CD4-positive, alpha-beta T cell (primary cell): ENCODE measurements at regions not wholly inside any gene's neighbourhood (a gene's known extent, or its start where the extent isn't known, plus 50 kb on each side); places are given as distances from the start of the nearest gene placed in this dataset.

ENCODE experiments used
- ATAC-seq: fragments of 200-7000 bp; cut with Tn5 transposase; one replicate; pipeline ENCODE4 v1.10.0; 2022; ENCODE audit warnings: mild to moderate bottlenecking; ENCODE audit not compliant: poor library complexity
- CTCF ChIA-PET: fragments of 350-600 bp; sonication (Branson Sonifier 250); formaldehyde crosslinking; loops from one replicate; lab custom pipeline; 2021; ENCODE audit warnings: antibody characterized with exemption, inconsistent platforms; lab: Charles Lee
- POLR2A ChIA-PET: fragments of 350-600 bp; sonication (Branson Sonifier 250); formaldehyde crosslinking; loops from one replicate; lab custom pipeline; 2021; ENCODE audit warnings: antibody characterized with exemption, inconsistent platforms; lab: Charles Lee
- DNase-seq, 14 experiments: peaks; one replicate each; pipeline ENCODE4 v3.0.0-alpha.2; 2013 to 2020; ENCODE audit warnings: mixed read lengths in 2 of 14
- H3K27ac ChIP-seq, 2 donors: one replicate each; pipeline versions ENCODE4 v1.5.1 to v1.7.0; 2013; ENCODE audit warnings: low read length in 2 of 2, low read depth in 1 of 2, mild to moderate bottlenecking in 1 of 2
- H3K27me3 ChIP-seq, 2 experiments: 1 replicate in 1 of 2; 2 replicates in 1 of 2; pipeline versions ENCODE4 v1.6.1 to v1.7.0; 2013; ENCODE audit warnings: low read length in 2 of 2, control low read depth in 1 of 2, mild to moderate bottlenecking in 1 of 2, moderate library complexity in 1 of 2; ENCODE audit not compliant: insufficient read depth in 2 of 2, control insufficient read depth in 1 of 2
- H3K36me3 ChIP-seq: one replicate; pipeline ENCODE4 v1.6.1; 2013; ENCODE audit warnings: low read length, control low read depth; ENCODE audit not compliant: insufficient read depth
- H3K4me1 ChIP-seq: one replicate; pipeline ENCODE4 v1.6.1; 2013; ENCODE audit warnings: low read length, control low read depth; ENCODE audit not compliant: insufficient read depth
- H3K4me3 ChIP-seq: one replicate; pipeline ENCODE4 v1.5.1; 2013; ENCODE audit warnings: mild to moderate bottlenecking, low read length, moderate library complexity
- H3K9me3 ChIP-seq, 2 experiments: 1 replicate in 1 of 2; 2 replicates in 1 of 2; pipeline versions ENCODE4 v1.6.1 to v1.7.0; 2013; ENCODE audit warnings: low read length in 2 of 2, mild to moderate bottlenecking in 2 of 2, control low read depth in 1 of 2, moderate library complexity in 1 of 2; ENCODE audit not compliant: control insufficient read depth in 1 of 2, insufficient read depth in 1 of 2
- H3K27ac Mint-ChIP-seq: one replicate; pipeline ENCODE4 v1.8.0; 2020; ENCODE audit warnings: mixed read lengths
- H3K27me3 Mint-ChIP-seq: one replicate; pipeline ENCODE4 v1.8.0; 2021; ENCODE audit warnings: mixed read lengths
- H3K36me3 Mint-ChIP-seq: one replicate; pipeline ENCODE4 v1.8.0; 2021; ENCODE audit warnings: low read depth, mixed read lengths
- H3K4me1 Mint-ChIP-seq: one replicate; pipeline ENCODE4 v1.8.0; 2021; ENCODE audit warnings: low read depth, mixed read lengths
- H3K4me3 Mint-ChIP-seq: one replicate; pipeline ENCODE4 v1.8.0; 2020; ENCODE audit warnings: mild to moderate bottlenecking, mixed read lengths
- H3K9me3 Mint-ChIP-seq: one replicate; pipeline ENCODE4 v1.8.0; 2020; ENCODE audit warnings: mixed read lengths
- CTCF ChIP-seq: fragments of 200-600 bp; IDR thresholded peaks from one replicate; pipeline ENCODE4 v1.8.0; 2022; ENCODE audit warnings: antibody characterized with exemption, mild to moderate bottlenecking
- intact Hi-C, 2 experiments: fragments of 100-400 bp; cut with DNase I in 1 of 2; cut with micrococcal nuclease in 1 of 2; formaldehyde crosslinking; loops; one replicate each; pipeline versions ENCODE4 v1.15.1 to v1.9.0; 2023 to 2025; cut with DNase I, micrococcal nuclease

GRCh38 chr13:26991508-26992181, 180.0 kb downstream of the USP12 start:
- H3K9me3 Mint-ChIP-seq: no peaks in the 10 kb centered on the region
- intact Hi-C loops: no loop called here
- Histone ChIP-seq H3K27me3 (peaks cover 0 to 4% of the 10 kb centered on the region in 2 experiments), H3K4me1 (no peaks in the 10 kb centered on the region), H3K36me3 (no peaks in the 10 kb centered on the region), H3K27ac (no peak overlapping the region), H3K9me3 (no peaks in the 10 kb centered on the region), H3K4me3 (no peak overlapping the region)
- H3K36me3 Mint-ChIP-seq: no peaks in the 10 kb centered on the region
- TF ChIP-seq CTCF: no peak
- H3K4me3 Mint-ChIP-seq: no peak overlapping the region
- H3K4me1 Mint-ChIP-seq: no peaks in the 10 kb centered on the region
- DNase-seq (no peak), ATAC-seq (no peak)
- POLR2A ChIA-PET: no interaction called here
- peaks cover 40% of the 10 kb centered on the region for H3K27me3 Mint-ChIP-seq
- no peak overlapping the region for H3K27ac Mint-ChIP-seq
- CTCF ChIA-PET: no interaction called here

DNA sequence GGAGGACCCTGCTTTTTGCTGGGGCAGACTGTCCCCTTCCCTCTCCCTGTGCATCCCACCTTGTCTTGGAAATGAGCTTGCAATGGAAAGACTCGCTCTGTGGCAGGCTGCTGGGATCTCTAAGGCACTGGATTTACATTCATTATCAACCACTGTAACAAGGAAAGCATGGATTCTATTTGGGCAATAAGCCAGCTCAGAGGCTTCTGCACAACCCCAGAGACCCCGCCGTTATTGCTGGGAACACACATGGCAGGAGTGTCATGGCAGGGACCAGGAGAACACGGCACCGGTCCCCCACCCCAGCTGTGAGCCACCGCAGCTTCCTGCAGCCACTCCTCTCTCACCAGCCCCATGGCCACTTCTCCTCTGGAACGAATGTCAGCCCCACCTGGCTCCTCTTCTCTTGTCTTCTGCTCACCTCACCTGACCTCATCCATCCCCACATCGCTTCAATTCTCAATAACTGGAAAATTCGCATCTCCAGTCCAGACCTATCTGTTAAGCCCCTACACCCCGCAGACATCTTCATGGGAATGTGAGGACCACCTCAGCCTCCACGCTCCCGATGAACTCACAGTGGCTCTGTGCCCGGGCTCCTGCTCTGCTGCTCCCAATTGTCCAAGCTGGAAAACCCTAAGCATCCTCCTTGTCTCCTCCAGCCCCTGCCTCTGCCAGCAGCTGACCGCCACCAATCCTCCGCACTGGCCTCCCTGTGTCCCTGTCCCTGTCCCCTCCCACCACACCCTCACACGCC, 181.5 kb downstream of the USP12 start:
- intact Hi-C loops: loop anchor here (2.0 to 5.0 kb wide), 2 partner anchors 211 to 282 kb away; partner anchors contain the start of gene RASL11A (in 2 of the 2)
- Histone ChIP-seq H3K4me1 (no peaks in the 10 kb centered on the region), H3K9me3 (no peaks in the 10 kb centered on the region), H3K4me3 (no peak overlapping the region), H3K27ac (no peak overlapping the region), H3K27me3 (peaks cover 0 to 4% of the 10 kb centered on the region in 2 experiments), H3K36me3 (no peaks in the 10 kb centered on the region)
- POLR2A ChIA-PET: no interaction called here
- TF ChIP-seq CTCF: no peak
- peaks cover 30% of the 10 kb centered on the region for H3K27me3 Mint-ChIP-seq
- DNase-seq (no peak), ATAC-seq (no peak)
- H3K27ac Mint-ChIP-seq: no peak overlapping the region
- H3K36me3 Mint-ChIP-seq: no peaks in the 10 kb centered on the region
- no peaks in the 10 kb centered on the region for H3K9me3 Mint-ChIP-seq
- H3K4me1 Mint-ChIP-seq: no peaks in the 10 kb centered on the region
- CTCF ChIA-PET: interaction anchor here (1.2 to 1.8 kb wide), 2 partner anchors 369 to 837 kb away, joined by 3 to 6 read pairs; no protein-coding TSS in a partner anchor
- H3K4me3 Mint-ChIP-seq: no peak overlapping the region

- no peak for DNase-seq
Observed at GRCh38 chr13:26989261-26989956, 182.2 kb downstream of the USP12 start.

More at GRCh38 chr13:26989261-26989956, 182.2 kb downstream of the USP12 start:
- no peaks in the 10 kb centered on the region for H3K4me1 ChIP-seq
- no peak overlapping the region for H3K4me3 ChIP-seq
- H3K9me3 Mint-ChIP-seq: no peaks in the 10 kb centered on the region
- H3K36me3 ChIP-seq: no peaks in the 10 kb centered on the region
- no peak for TF ChIP-seq CTCF
- no peaks in the 10 kb centered on the region for H3K36me3 Mint-ChIP-seq
- no peak overlapping the region for H3K27ac ChIP-seq
- peaks cover 0 to 4% of the 10 kb centered on the region in 2 experiments for H3K27me3 ChIP-seq
- H3K4me3 Mint-ChIP-seq: no peak overlapping the region
- ATAC-seq: no peak
- H3K9me3 ChIP-seq: no peaks in the 10 kb centered on the region
- POLR2A ChIA-PET: no interaction called here
- intact Hi-C loops: loop anchor here (2.0 to 5.0 kb wide), 2 partner anchors 211 to 283 kb away; partner anchors contain the start of gene RASL11A (in 2 of the 2)
- peaks cover 24% of the 10 kb centered on the region for H3K27me3 Mint-ChIP-seq
- CTCF ChIA-PET: interaction anchor here (1.2 to 1.8 kb wide), 2 partner anchors 370 to 837 kb away, joined by 3 to 6 read pairs; no protein-coding TSS in a partner anchor
- no peak overlapping the region for H3K27ac Mint-ChIP-seq
- no peaks in the 10 kb centered on the region for H3K4me1 Mint-ChIP-seq
